ENCODE measurements at regions not wholly inside any gene's neighbourhood (a gene's known extent, or its start where the extent isn't known, plus 50 kb on each side); places are given as distances from the start of the nearest gene placed in this dataset.

DNA sequence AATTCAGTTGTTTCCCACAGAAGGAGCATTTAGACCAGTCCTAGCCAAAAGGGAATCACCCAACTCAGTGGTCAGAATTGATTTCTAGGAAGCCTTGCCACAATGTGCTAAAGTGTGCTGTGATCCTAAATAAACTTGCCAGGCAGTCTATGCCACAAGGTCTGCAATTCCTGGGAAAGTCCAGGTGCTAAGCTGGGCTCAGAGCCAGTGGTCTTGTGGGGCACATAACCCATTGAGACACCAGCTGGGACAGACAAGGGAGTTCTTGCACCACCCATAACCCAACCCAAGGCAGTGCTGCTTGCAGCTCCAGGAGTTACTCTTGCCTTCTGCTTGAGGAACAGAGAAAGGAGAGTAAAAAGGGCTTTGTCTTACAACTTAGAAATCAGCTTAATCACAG lies 489.5 kb upstream of the SPRY2 start:
- Histone ChIP-seq H3K27ac (ENCODE audit: low read depth) (no peak overlapping the region), H3K4me2 (no peak overlapping the region), H3K9me2 (ENCODE audit: insufficient read depth) (peaks cover 10% of the 10 kb centered on the region; the same call in 1 of the 2 replicates), H3K79me2 (replicated peaks; ENCODE audit: insufficient read depth) (no peaks in the 10 kb centered on the region), H3K4me1 (ENCODE audit: insufficient read depth) (no peaks in the 10 kb centered on the region), H3F3A (replicated peaks; ENCODE audit: low read depth) (no peaks in the 10 kb centered on the region), H3K27me3 (ENCODE audit: insufficient read depth) (no peaks in the 10 kb centered on the region), H2AFZ (no peak overlapping the region), H3K4me3 (no peak overlapping the region), H4K20me1 (replicated peaks; ENCODE audit: insufficient read depth) (no peaks in the 10 kb centered on the region), H3K36me3 (ENCODE audit: insufficient read depth) (peaks cover 4% of the 10 kb centered on the region; the same call in 1 of the 2 replicates)
- Mint-ChIP-seq H3K27ac (no peak overlapping the region), H3K36me3 (ENCODE audit: low read depth) (peaks cover 30% of the 10 kb centered on the region), H3K9me3 (peaks cover 48% of the 10 kb centered on the region), H3K4me1 (no peaks in the 10 kb centered on the region), H3K27me3 (ENCODE audit: insufficient read depth, low read depth, poor library complexity) (peaks cover 3% of the 10 kb centered on the region), H3K4me3 (no peak overlapping the region)
- TF ChIP-seq EZH2phosphoT487 (IDR thresholded peaks at IDR 0.05; ENCODE audit: unreplicated experiment) (no peak), ZNF114 (CRISPR knock-in tag; IDR thresholded peaks at IDR 0.05) (no peak)
- TF ChIP-seq, protein P1, sequence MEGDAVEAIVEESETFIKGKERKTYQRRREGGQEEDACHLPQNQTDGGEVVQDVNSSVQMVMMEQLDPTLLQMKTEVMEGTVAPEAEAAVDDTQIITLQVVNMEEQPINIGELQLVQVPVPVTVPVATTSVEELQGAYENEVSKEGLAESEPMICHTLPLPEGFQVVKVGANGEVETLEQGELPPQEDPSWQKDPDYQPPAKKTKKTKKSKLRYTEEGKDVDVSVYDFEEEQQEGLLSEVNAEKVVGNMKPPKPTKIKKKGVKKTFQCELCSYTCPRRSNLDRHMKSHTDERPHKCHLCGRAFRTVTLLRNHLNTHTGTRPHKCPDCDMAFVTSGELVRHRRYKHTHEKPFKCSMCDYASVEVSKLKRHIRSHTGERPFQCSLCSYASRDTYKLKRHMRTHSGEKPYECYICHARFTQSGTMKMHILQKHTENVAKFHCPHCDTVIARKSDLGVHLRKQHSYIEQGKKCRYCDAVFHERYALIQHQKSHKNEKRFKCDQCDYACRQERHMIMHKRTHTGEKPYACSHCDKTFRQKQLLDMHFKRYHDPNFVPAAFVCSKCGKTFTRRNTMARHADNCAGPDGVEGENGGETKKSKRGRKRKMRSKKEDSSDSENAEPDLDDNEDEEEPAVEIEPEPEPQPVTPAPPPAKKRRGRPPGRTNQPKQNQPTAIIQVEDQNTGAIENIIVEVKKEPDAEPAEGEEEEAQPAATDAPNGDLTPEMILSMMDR (conservative IDR thresholded peaks at IDR 0.05; ENCODE audit: low read depth in 2 of 2): no peak
- TF ChIP-seq, protein P2, sequence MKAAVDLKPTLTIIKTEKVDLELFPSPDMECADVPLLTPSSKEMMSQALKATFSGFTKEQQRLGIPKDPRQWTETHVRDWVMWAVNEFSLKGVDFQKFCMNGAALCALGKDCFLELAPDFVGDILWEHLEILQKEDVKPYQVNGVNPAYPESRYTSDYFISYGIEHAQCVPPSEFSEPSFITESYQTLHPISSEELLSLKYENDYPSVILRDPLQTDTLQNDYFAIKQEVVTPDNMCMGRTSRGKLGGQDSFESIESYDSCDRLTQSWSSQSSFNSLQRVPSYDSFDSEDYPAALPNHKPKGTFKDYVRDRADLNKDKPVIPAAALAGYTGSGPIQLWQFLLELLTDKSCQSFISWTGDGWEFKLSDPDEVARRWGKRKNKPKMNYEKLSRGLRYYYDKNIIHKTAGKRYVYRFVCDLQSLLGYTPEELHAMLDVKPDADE (IDR thresholded peaks at IDR 0.05): no peak
- ATAC-seq: no peak
- DNase-seq (ENCODE audit: low spot score): no peak

DNA sequence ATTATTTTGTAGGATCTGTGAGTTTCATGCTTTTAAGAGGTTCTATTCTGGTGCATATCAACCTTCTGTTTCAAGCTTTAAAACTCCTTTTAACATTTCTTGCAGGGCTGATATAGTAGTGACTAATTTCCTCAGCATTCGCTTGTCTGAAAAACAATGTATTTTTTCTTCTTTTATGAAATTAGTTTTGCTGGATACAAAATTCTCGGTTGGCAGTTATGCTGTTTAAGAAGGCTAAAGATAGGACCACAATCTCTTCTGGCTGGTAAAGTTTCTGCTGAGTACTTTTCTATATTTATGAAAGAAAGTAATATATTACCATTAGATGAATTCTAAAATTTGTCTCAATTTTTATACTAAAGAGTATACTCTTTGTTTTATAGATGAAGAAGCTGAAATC lies 487.8 kb upstream of the SPRY2 start:
- H3K9me2 ChIP-seq (ENCODE audit: insufficient read depth): peaks cover 10% of the 10 kb centered on the region; the same call in 1 of the 2 replicates
- no peak overlapping the region for H3K4me2 ChIP-seq
- no peak overlapping the region for H2AFZ ChIP-seq
- H3K36me3 ChIP-seq (ENCODE audit: insufficient read depth): no peaks in the 10 kb centered on the region; the same call in 1 of the 2 replicates
- no peak for ATAC-seq
- no peak overlapping the region for H3K27ac ChIP-seq (ENCODE audit: low read depth)
- no peaks in the 10 kb centered on the region for H3F3A ChIP-seq (replicated peaks; ENCODE audit: low read depth)
- Mint-ChIP-seq H3K27ac (no peak overlapping the region), H3K27me3 (ENCODE audit: insufficient read depth, low read depth, poor library complexity) (no peaks in the 10 kb centered on the region), H3K4me3 (no peak overlapping the region), H3K4me1 (no peaks in the 10 kb centered on the region; the same call in 2 of the 3 replicates), H3K9me3 (peaks cover 32% of the 10 kb centered on the region), H3K36me3 (ENCODE audit: low read depth) (peaks cover 18% of the 10 kb centered on the region; the same call in 2 of the 3 replicates)
- no peaks in the 10 kb centered on the region for H3K79me2 ChIP-seq (replicated peaks; ENCODE audit: insufficient read depth)
- H3K4me3 ChIP-seq: no peak overlapping the region
- no peak for TF ChIP-seq NANOG (IDR thresholded peaks at IDR 0.05; ENCODE audit: borderline replicate concordance)
- no peak for TF ChIP-seq EZH2phosphoT487 (IDR thresholded peaks at IDR 0.05; ENCODE audit: unreplicated experiment)
- no peak for TF ChIP-seq ZNF331 (CRISPR knock-in tag; IDR thresholded peaks at IDR 0.05; ENCODE audit: low read depth)
- TF ChIP-seq, protein P2 (IDR thresholded peaks at IDR 0.05): no peak
- no peaks in the 10 kb centered on the region for H3K27me3 ChIP-seq (ENCODE audit: insufficient read depth)
- H3K4me1 ChIP-seq (ENCODE audit: insufficient read depth): no peaks in the 10 kb centered on the region
- no peak for DNase-seq (ENCODE audit: low spot score)
- H4K20me1 ChIP-seq (replicated peaks; ENCODE audit: insufficient read depth): no peaks in the 10 kb centered on the region
